Progenitor cell of endocrine pancreas (in vitro differentiated cells): ENCODE measurements at regions not wholly inside any gene's neighbourhood (a gene's known extent, or its start where the extent isn't known, plus 50 kb on each side); places are given as distances from the start of the nearest gene placed in this dataset.

Experiments used
- DNase-seq: peaks from one replicate; pipeline ENCODE4 v3.0.0; 2021; ENCODE audit warnings: low spot score; ENCODE audit not compliant: unreplicated experiment
- H3K27ac Mint-ChIP-seq: 2 replicates; pipeline ENCODE4 v1.8.0; 2021; ENCODE audit warnings: mild to moderate bottlenecking, moderate library complexity, mixed read lengths
- H3K27me3 Mint-ChIP-seq: 2 replicates; pipeline ENCODE4 v1.8.0; 2021; ENCODE audit warnings: mixed read lengths
- H3K36me3 Mint-ChIP-seq: 2 replicates; pipeline ENCODE4 v1.8.0; 2022; ENCODE audit warnings: mixed read lengths; ENCODE audit not compliant: insufficient read depth
- H3K4me1 Mint-ChIP-seq: 2 replicates; pipeline ENCODE4 v1.8.0; 2021; ENCODE audit warnings: low read depth, mixed read lengths
- H3K4me3 Mint-ChIP-seq: 2 replicates; pipeline ENCODE4 v1.8.0; 2021; ENCODE audit warnings: low read depth, mild to moderate bottlenecking, moderate library complexity, mixed read lengths
- H3K9me3 Mint-ChIP-seq: 2 replicates; pipeline ENCODE4 v1.8.0; 2021; ENCODE audit warnings: low read depth, mixed read lengths
- CTCF ChIP-seq: fragments of 200-600 bp; sonication (generic); IDR thresholded peaks from one replicate; pipeline ENCODE4 v1.5.0; 2021; ENCODE audit warnings: antibody characterized with exemption, mild to moderate bottlenecking; ENCODE audit not compliant: unreplicated experiment

DNA sequence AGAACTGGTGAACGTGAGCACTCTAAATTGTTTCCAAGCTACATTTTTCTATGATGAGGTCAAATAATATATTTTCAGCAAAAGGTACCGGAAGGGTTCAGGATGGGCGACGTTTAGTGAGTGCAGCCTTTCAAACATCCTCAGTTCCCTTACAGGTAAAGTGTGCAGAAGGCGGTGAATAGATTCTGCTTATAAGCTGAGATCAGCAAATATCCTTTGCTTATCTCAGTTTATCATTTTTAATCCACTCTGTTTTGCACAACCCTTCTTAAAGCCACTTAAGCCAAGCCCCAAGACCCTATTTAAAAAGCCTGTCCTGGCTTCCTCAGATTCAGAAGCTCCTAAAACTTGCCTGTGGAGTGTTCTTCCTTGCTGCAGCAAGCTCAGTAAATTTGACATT is 103.1 kb upstream of the DGKB start:
- Mint-ChIP-seq H3K27me3 (no peaks in the 10 kb centered on the region), H3K27ac (no peak overlapping the region), H3K4me1 (no peaks in the 10 kb centered on the region), H3K4me3 (no peak overlapping the region), H3K36me3 (no peaks in the 10 kb centered on the region), H3K9me3 (peaks cover 3% of the 10 kb centered on the region)
- TF ChIP-seq CTCF, result no peak
- DNase-seq, result no peak

DNA sequence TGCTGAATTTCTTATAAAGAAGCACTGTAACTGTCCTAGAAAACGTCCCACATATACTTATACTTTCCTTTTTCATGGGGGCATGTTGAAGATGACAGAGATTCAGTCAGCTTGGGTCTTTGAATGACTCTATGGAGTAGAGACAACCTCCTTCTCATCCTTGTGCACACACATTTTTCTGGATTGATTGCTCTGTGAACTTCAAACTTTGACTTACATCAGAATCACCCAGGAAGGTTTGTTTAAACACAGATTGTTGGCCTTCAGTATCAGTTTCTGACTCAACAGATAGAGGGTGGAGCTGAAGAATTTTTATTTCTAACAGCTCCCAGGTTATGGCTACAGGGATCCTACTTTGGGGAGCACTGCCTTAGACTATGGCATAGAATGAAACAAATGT is 97.6 kb upstream of the DGKB start:
- H3K27ac Mint-ChIP-seq, result no peak overlapping the region
- no peaks in the 10 kb centered on the region for H3K9me3 Mint-ChIP-seq
- H3K27me3 Mint-ChIP-seq, result no peaks in the 10 kb centered on the region
- peaks cover 2% of the 10 kb centered on the region for H3K4me1 Mint-ChIP-seq
- no peak for TF ChIP-seq CTCF
- H3K36me3 Mint-ChIP-seq, result no peaks in the 10 kb centered on the region
- H3K4me3 Mint-ChIP-seq, result no peak overlapping the region
- no peak for DNase-seq

GRCh38 chr7:14999331-14999730 is 96.8 kb upstream of the DGKB start:
- DNase-seq, result no peak
- Mint-ChIP-seq H3K9me3 (no peaks in the 10 kb centered on the region), H3K27me3 (no peaks in the 10 kb centered on the region), H3K4me1 (peaks cover 2% of the 10 kb centered on the region), H3K27ac (no peak overlapping the region), H3K4me3 (no peak overlapping the region), H3K36me3 (no peaks in the 10 kb centered on the region)
- TF ChIP-seq CTCF, result no peak

GRCh38 chr7:14995774-14996173 is 93.2 kb upstream of the DGKB start:
- Mint-ChIP-seq H3K27ac (no peak overlapping the region), H3K36me3 (no peaks in the 10 kb centered on the region), H3K27me3 (no peaks in the 10 kb centered on the region), H3K9me3 (peaks cover 6% of the 10 kb centered on the region), H3K4me1 (peaks cover 2% of the 10 kb centered on the region), H3K4me3 (no peak overlapping the region)
- DNase-seq, result no peak
- TF ChIP-seq CTCF, result no peak

DNA sequence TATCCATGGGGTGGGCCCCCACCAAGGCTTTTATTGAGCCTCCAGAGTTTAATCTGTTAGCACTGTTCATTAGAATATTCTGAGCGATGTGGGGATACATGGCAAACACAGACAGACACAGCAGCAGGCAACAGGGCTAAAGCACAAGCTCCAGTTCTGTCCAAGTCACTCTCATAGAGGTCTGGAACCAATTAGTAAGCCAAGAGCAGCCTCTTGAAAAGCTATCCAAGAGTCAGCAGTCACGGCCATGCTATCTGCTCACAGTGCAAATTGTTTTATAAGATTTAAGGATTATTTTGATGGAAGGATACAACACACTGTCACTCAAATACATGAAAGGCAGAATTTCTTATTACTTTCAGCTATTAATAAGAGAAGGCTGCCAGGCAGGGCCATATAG is 86.4 kb upstream of the DGKB start:
- H3K27me3 Mint-ChIP-seq, result no peaks in the 10 kb centered on the region
- TF ChIP-seq CTCF, result no peak

More for the DNA sequence above, 86.4 kb upstream of the DGKB start:
- H3K9me3 Mint-ChIP-seq, result peaks cover 6% of the 10 kb centered on the region
- peaks cover 1% of the 10 kb centered on the region for H3K4me1 Mint-ChIP-seq
- no peak overlapping the region for H3K4me3 Mint-ChIP-seq
- no peaks in the 10 kb centered on the region for H3K36me3 Mint-ChIP-seq
- no peak for DNase-seq
- H3K27ac Mint-ChIP-seq, result no peak overlapping the region
